Trophoblast cell (in vitro differentiated cells and primary cell): ENCODE measurements at regions not wholly inside any gene's neighbourhood (a gene's known extent, or its start where the extent isn't known, plus 50 kb on each side); places are given as distances from the start of the nearest gene placed in this dataset.
A peak's percentile ranks its signal among the peaks of the same experiment; 100 is the strongest.

ENCODE experiments used
- DNase-seq, 2 donors: peaks; one replicate each; pipeline ENCODE4 v3.0.0-alpha.2; 2016
- H2AFZ ChIP-seq: 2 replicates; pipeline ENCODE4 v1.6.1; 2013; ENCODE audit warnings: low read length, moderate library complexity, mild to moderate bottlenecking; ENCODE audit not compliant: insufficient read depth, poor library complexity
- H2AK5ac ChIP-seq: 2 replicates; pipeline ENCODE4 v1.6.1; 2013; ENCODE audit warnings: mild to moderate bottlenecking, low read length
- H2BK120ac ChIP-seq: 2 replicates; pipeline ENCODE4 v1.6.1; 2013; ENCODE audit warnings: low read length, mild to moderate bottlenecking, moderate library complexity; ENCODE audit not compliant: insufficient read depth, poor library complexity
- H2BK12ac ChIP-seq: 2 replicates; pipeline ENCODE4 v1.6.1; 2013; ENCODE audit warnings: mild to moderate bottlenecking, low read length, moderate library complexity
- H2BK5ac ChIP-seq: 2 replicates; pipeline ENCODE4 v1.6.1; 2013; ENCODE audit warnings: low read length, low read depth, moderate library complexity, mild to moderate bottlenecking; ENCODE audit not compliant: poor library complexity
- H3K14ac ChIP-seq: 2 replicates; pipeline ENCODE4 v1.6.1; 2013; ENCODE audit warnings: mild to moderate bottlenecking, low read length
- H3K18ac ChIP-seq: 2 replicates; pipeline ENCODE4 v1.6.1; 2013; ENCODE audit warnings: mild to moderate bottlenecking, low read length
- H3K23ac ChIP-seq: 2 replicates; pipeline ENCODE4 v1.6.1; 2013; ENCODE audit warnings: low read length
- H3K27ac ChIP-seq: 2 replicates; pipeline ENCODE4 v1.5.1; 2013; ENCODE audit warnings: low read depth, mild to moderate bottlenecking, inconsistent platforms, low read length, moderate library complexity
- H3K27me3 ChIP-seq: 2 replicates; pipeline ENCODE4 v1.6.1; 2013; ENCODE audit warnings: inconsistent platforms, mild to moderate bottlenecking, low read length, moderate library complexity; ENCODE audit not compliant: insufficient read depth
- H3K36me3 ChIP-seq, 2 experiments: 1 replicate in 1 of 2; 2 replicates in 1 of 2; pipeline ENCODE4 v1.6.1; 2013; ENCODE audit warnings: low read length in 2 of 2, mild to moderate bottlenecking in 2 of 2, moderate library complexity in 1 of 2; ENCODE audit not compliant: insufficient read depth in 2 of 2, control insufficient read depth in 1 of 2
- H3K4ac ChIP-seq: 2 replicates; pipeline ENCODE4 v1.6.1; 2013; ENCODE audit warnings: low read depth, mild to moderate bottlenecking, low read length, moderate library complexity
- H3K4me1 ChIP-seq, 2 experiments: 1 replicate in 1 of 2; 2 replicates in 1 of 2; pipeline ENCODE4 v1.6.1; 2013; ENCODE audit warnings: low read length in 2 of 2, mild to moderate bottlenecking in 2 of 2, moderate library complexity in 1 of 2; ENCODE audit not compliant: insufficient read depth in 2 of 2, control insufficient read depth in 1 of 2
- H3K4me2 ChIP-seq: 2 replicates; pipeline ENCODE4 v1.6.1; 2013; ENCODE audit warnings: inconsistent platforms, mild to moderate bottlenecking, low read length, moderate library complexity
- H3K4me3 ChIP-seq: 2 replicates; pipeline ENCODE4 v1.5.1; 2013; ENCODE audit warnings: mild to moderate bottlenecking, low read depth, low read length, inconsistent platforms
- H3K79me1 ChIP-seq: one replicate; pipeline ENCODE4 v1.6.1; 2013; ENCODE audit warnings: low read length
- H3K79me2 ChIP-seq: 2 replicates; pipeline ENCODE4 v1.6.1; 2013; ENCODE audit warnings: low read length, mild to moderate bottlenecking; ENCODE audit not compliant: control insufficient read depth, insufficient read depth, poor library complexity
- H3K9ac ChIP-seq: 2 replicates; pipeline ENCODE4 v1.6.1; 2013; ENCODE audit warnings: mild to moderate bottlenecking, low read length
- H3K9me3 ChIP-seq: 2 replicates; pipeline ENCODE4 v1.6.1; 2013; ENCODE audit warnings: low read depth, mild to moderate bottlenecking, control low read depth, inconsistent platforms, low read length; ENCODE audit not compliant: insufficient read depth
- H4K12ac ChIP-seq: 2 replicates; pipeline ENCODE4 v1.6.1; 2013; ENCODE audit warnings: low read depth, mild to moderate bottlenecking, low read length, moderate library complexity
- H4K8ac ChIP-seq: 2 replicates; pipeline ENCODE4 v1.6.1; 2013; ENCODE audit warnings: low read depth, mild to moderate bottlenecking, low read length, moderate library complexity
- H4K91ac ChIP-seq: one replicate; pipeline ENCODE4 v1.6.1; 2013; ENCODE audit warnings: low read depth, mild to moderate bottlenecking, low read length, moderate library complexity
- WGBS: extraction: QIAGEN DNeasy Blood & Tissue Kit; methylation state at CpG from one replicate; pipeline ENCODE4 v1.1.7; 2013; ENCODE audit warnings: missing lambda C conversion rate; ENCODE audit not compliant: insufficient read length, insufficient coverage; ENCODE audit errors: extremely low coverage; 5-methylcytosine and 5-hydroxymethylcytosine counted together

DNA sequence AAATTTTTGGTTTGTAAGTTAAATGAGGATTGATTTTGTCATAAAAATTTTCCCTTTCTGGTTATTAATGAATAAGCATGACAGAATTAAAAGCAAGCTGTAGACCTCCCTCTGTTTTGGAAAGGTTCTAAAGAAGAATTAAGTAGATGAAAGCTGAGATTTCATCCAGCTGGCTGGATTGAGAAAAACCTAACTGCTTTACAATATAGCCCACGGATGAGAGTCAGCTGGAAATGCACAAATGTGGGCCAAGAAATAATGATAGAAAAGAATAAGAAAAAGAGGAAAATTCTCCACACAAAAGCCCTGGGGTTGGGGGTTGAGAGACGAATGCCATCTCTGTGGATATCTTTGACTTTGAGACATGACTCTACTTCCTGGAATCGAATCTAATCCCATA is 631.6 kb downstream of the HDGFL1 start:
- Histone ChIP-seq H2BK120ac (no peak overlapping the region), H3K4me1 (no peaks in the 10 kb centered on the region), H3K4me3 (no peak overlapping the region), H3K9me3 (no peaks in the 10 kb centered on the region), H3K23ac (no peak overlapping the region), H4K12ac (no peak overlapping the region), H4K91ac (no peak overlapping the region), H3K4me2 (no peak overlapping the region), H3K79me2 (no peaks in the 10 kb centered on the region), H3K9ac (no peak overlapping the region), H3K4ac (no peak overlapping the region), H2AFZ (no peak overlapping the region), H3K79me1 (no peaks in the 10 kb centered on the region), H3K27me3 (no peaks in the 10 kb centered on the region), H3K36me3 (no peaks in the 10 kb centered on the region), H3K27ac (no peak overlapping the region), H4K8ac (no peak overlapping the region), H2AK5ac (no peak overlapping the region), H3K18ac (no peak overlapping the region), H2BK12ac (no peak overlapping the region), H3K14ac (no peak overlapping the region), H2BK5ac (no peak overlapping the region)
- DNase-seq, result no peak
- WGBS, result no CpG with 5 or more reads among the region's 3 CpGs

GRCh38 chr6:23202207-23202606 is 632.8 kb downstream of the HDGFL1 start:
- Histone ChIP-seq H3K23ac (no peak overlapping the region), H3K27me3 (no peaks in the 10 kb centered on the region), H4K12ac (no peak overlapping the region), H3K4me1 (no peaks in the 10 kb centered on the region), H3K4ac (no peak overlapping the region), H3K36me3 (no peaks in the 10 kb centered on the region), H3K9ac (no peak overlapping the region), H2AK5ac (no peak overlapping the region), H3K9me3 (no peaks in the 10 kb centered on the region), H3K27ac (no peak overlapping the region), H3K79me2 (no peaks in the 10 kb centered on the region), H3K14ac (no peak overlapping the region), H3K4me2 (no peak overlapping the region), H3K79me1 (no peaks in the 10 kb centered on the region), H2BK120ac (no peak overlapping the region), H4K91ac (no peak overlapping the region), H3K18ac (no peak overlapping the region), H2BK5ac (no peak overlapping the region), H3K4me3 (no peak overlapping the region), H4K8ac (no peak overlapping the region), H2AFZ (no peak overlapping the region), H2BK12ac (no peak overlapping the region)
- WGBS, result no CpG with 5 or more reads among the region's 5 CpGs
- DNase-seq, result no peak

DNA sequence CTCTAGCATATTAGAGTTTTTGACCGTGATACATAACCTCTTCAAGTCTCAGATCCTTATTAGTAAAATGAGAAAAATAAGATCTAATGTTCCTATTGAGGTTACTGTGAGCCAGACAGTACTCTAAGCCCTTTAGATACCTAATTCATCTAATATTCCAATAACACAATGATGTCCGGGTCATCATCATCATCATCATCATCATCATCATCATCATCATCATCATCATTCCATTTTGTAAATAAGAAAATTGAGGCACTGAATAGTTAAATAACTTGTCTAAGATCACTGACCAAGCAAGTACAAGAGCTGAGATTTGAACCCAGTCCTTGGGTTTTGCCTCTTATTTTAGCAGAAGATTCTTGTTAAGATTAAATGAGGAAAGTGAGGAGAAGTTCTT is 643.0 kb downstream of the HDGFL1 start:
- no peak overlapping the region for H3K4ac ChIP-seq
- H3K14ac ChIP-seq, result no peak overlapping the region
- H3K23ac ChIP-seq, result no peak overlapping the region
- no peaks in the 10 kb centered on the region for H3K79me1 ChIP-seq
- no peak overlapping the region for H4K8ac ChIP-seq
- H4K91ac ChIP-seq, result no peak overlapping the region
- no peaks in the 10 kb centered on the region for H3K27me3 ChIP-seq
- H3K27ac ChIP-seq, result no peak overlapping the region
- H2BK12ac ChIP-seq, result no peak overlapping the region
- no peak overlapping the region for H3K4me2 ChIP-seq
- no peak overlapping the region for H2AFZ ChIP-seq
- no peak overlapping the region for H4K12ac ChIP-seq
- H2BK120ac ChIP-seq, result no peak overlapping the region
- no peaks in the 10 kb centered on the region for H3K36me3 ChIP-seq
- H3K18ac ChIP-seq, result no peak overlapping the region
- H3K9me3 ChIP-seq, result peaks cover 2% of the 10 kb centered on the region
- DNase-seq, result no peak
- no peaks in the 10 kb centered on the region for H3K79me2 ChIP-seq
- H2AK5ac ChIP-seq, result no peak overlapping the region
- no peak overlapping the region for H3K9ac ChIP-seq
- no peak overlapping the region for H2BK5ac ChIP-seq
- WGBS, result no CpG with 5 or more reads among the region's 2 CpGs
- H3K4me3 ChIP-seq, result no peak overlapping the region
- H3K4me1 ChIP-seq, result peaks cover 0 to 5% of the 10 kb centered on the region in 2 experiments

- H2AFZ ChIP-seq, result no peak overlapping the region
- H3K79me1 ChIP-seq, result no peaks in the 10 kb centered on the region
- no peak overlapping the region for H3K4me2 ChIP-seq
- H3K18ac ChIP-seq, result no peak overlapping the region
- H4K8ac ChIP-seq, result no peak overlapping the region
- H3K27ac ChIP-seq, result no peak overlapping the region
- H3K4ac ChIP-seq, result no peak overlapping the region
- H3K14ac ChIP-seq, result no peak overlapping the region
- H3K4me3 ChIP-seq, result no peak overlapping the region
- no peak overlapping the region for H3K23ac ChIP-seq
- H2AK5ac ChIP-seq, result no peak overlapping the region
- no peaks in the 10 kb centered on the region for H3K27me3 ChIP-seq
- no CpG with 5 or more reads among the region's 1 CpG for WGBS
- no peak overlapping the region for H2BK120ac ChIP-seq
- no peak overlapping the region for H2BK12ac ChIP-seq
- no peak overlapping the region for H4K12ac ChIP-seq
- H3K79me2 ChIP-seq, result no peaks in the 10 kb centered on the region
- H3K36me3 ChIP-seq, result no peaks in the 10 kb centered on the region
- DNase-seq, result peak in 1 of 2 donors; percentile 38
- H4K91ac ChIP-seq, result no peak overlapping the region
- no peaks in the 10 kb centered on the region for H3K9me3 ChIP-seq
- no peak overlapping the region for H2BK5ac ChIP-seq
- peaks cover 0 to 5% of the 10 kb centered on the region in 2 experiments for H3K4me1 ChIP-seq
- no peak overlapping the region for H3K9ac ChIP-seq
These were observed 643.8 kb downstream of the HDGFL1 start for GRCh38 chr6:23213193-23213592.
